HCT116 (cell line): ENCODE measurements at regions not wholly inside any gene's neighbourhood (a gene's known extent, or its start where the extent isn't known, plus 50 kb on each side); places are given as distances from the start of the nearest gene placed in this dataset.

Experiments used
- ATAC-seq: fragments of 200-7000 bp; cut with Tn5 transposase; 2 replicates; pipeline ENCODE4 v1.9.1; 2020; ENCODE audit warnings: mild to moderate bottlenecking, moderate library complexity
- BruUV-seq: library from RNA; stranded (reverse); fragments of 400-500 nt; replicated peaks from 2 replicates; lab custom pipeline; 2021; lab: Mats Ljungman, UMichigan
- CTCF ChIA-PET: fragments of 300-600 bp; sonication (Branson Sonifier 250); formaldehyde crosslinking; loops from one replicate; lab custom pipeline; 2021; ENCODE audit warnings: antibody characterized with exemption; lab: Charles Lee
- POLR2A ChIA-PET: fragments of 300-600, 350-600 bp; sonication (Branson Sonifier 250); formaldehyde crosslinking; loops from one replicate; lab custom pipeline; 2021; ENCODE audit warnings: antibody characterized with exemption; lab: Charles Lee
- RAD21 ChIA-PET, 2 experiments: fragments of 300-600 bp; sonication (Branson Sonifier 250); formaldehyde crosslinking; loops; one replicate each; lab custom pipeline; 2023; ENCODE audit warnings: low total read pairs in 2 of 2; ENCODE audit not compliant: uncharacterized antibody in 2 of 2, unreplicated experiment in 2 of 2, low non-redundant PET in 1 of 2; lab: Charles Lee
- DNase-seq: peaks from one replicate; pipeline ENCODE4 v3.0.0-alpha.2; 2010; ENCODE audit warnings: low read depth, low spot score
- H2AFZ ChIP-seq: fragments of 200-600 bp; shearing (Covaris generic), sonication (generic); 2 replicates; pipeline ENCODE4 v1.6.1; 2017; ENCODE audit warnings: low read depth, mixed run types, mixed read lengths, antibody characterized with exemption, low read length; ENCODE audit not compliant: poor library complexity, severe bottlenecking
- H3K27ac ChIP-seq: 2 replicates; pipeline ENCODE4 v1.5.1; 2012; ENCODE audit warnings: low read depth, low read length
- H3K27me3 ChIP-seq: fragments of 200-600 bp; sonication (generic); 2 replicates; pipeline ENCODE4 v1.6.1; 2016; ENCODE audit warnings: mixed run types, low read length, mixed read lengths; ENCODE audit not compliant: insufficient read depth
- H3K36me3 ChIP-seq, 2 experiments: fragments of 200-500 bp in 1 of 2; fragments of 200-600 bp in 1 of 2; sonication (Bioruptor generic) in 1 of 2; sonication (generic) in 1 of 2; 2 replicates each; pipeline versions ENCODE4 v1.5.1 to v1.6.1; 2014 to 2016; ENCODE audit warnings: low read length in 2 of 2, inconsistent platforms in 1 of 2, mixed read lengths in 1 of 2, mixed run types in 1 of 2; ENCODE audit not compliant: insufficient read depth in 2 of 2, control insufficient read depth in 1 of 2
- H3K4me1 ChIP-seq, 2 experiments: fragments of 200-600 bp in 1 of 2; sonication (generic) in 1 of 2; 2 replicates each; pipeline versions ENCODE4 v1.5.1 to v1.6.1; 2012 to 2017; ENCODE audit warnings: low read length in 2 of 2, inconsistent platforms in 1 of 2, mild to moderate bottlenecking in 1 of 2, mixed read lengths in 1 of 2, mixed run types in 1 of 2, moderate library complexity in 1 of 2; ENCODE audit not compliant: insufficient read depth in 2 of 2, control insufficient read depth in 1 of 2
- H3K4me2 ChIP-seq: fragments of 200-600 bp; sonication (generic); 2 replicates; pipeline ENCODE4 v1.6.1; 2017; ENCODE audit warnings: mixed run types, low read length, mixed read lengths
- H3K4me3 ChIP-seq, 2 experiments: fragments of 200-600 bp in 1 of 2; sonication (generic) in 1 of 2; replicated peaks in 1 of 2; 2 replicates each; pipeline ENCODE4 v1.5.1; 2011 to 2016; ENCODE audit warnings: low read length in 2 of 2, control low read depth in 1 of 2, low read depth in 1 of 2, mild to moderate bottlenecking in 1 of 2, mixed read lengths in 1 of 2, mixed run types in 1 of 2
- H3K79me2 ChIP-seq: fragments of 200-600 bp; sonication (generic); 2 replicates; pipeline ENCODE4 v1.6.1; 2017; ENCODE audit warnings: mild to moderate bottlenecking, mixed run types, low read length, moderate library complexity, mixed read lengths; ENCODE audit not compliant: insufficient read depth
- H3K9ac ChIP-seq: fragments of 200-600 bp; sonication (generic); 2 replicates; pipeline ENCODE4 v1.6.1; 2016; ENCODE audit warnings: low read length, mixed read lengths
- H3K9me2 ChIP-seq: fragments of 200-600 bp; sonication (generic), shearing (Covaris generic); 2 replicates; pipeline ENCODE4 v1.6.1; 2017; ENCODE audit warnings: mixed run types, mild to moderate bottlenecking, moderate library complexity; ENCODE audit not compliant: insufficient read depth
- H3K9me3 ChIP-seq, 2 experiments: fragments of 200-500 bp in 1 of 2; fragments of 200-600 bp in 1 of 2; sonication (Bioruptor generic) in 1 of 2; sonication (generic) in 1 of 2; 2 replicates each; pipeline ENCODE4 v1.6.1; 2014 to 2017; ENCODE audit warnings: low read length in 2 of 2, mixed read lengths in 2 of 2, inconsistent platforms in 1 of 2, low read depth in 1 of 2, mild to moderate bottlenecking in 1 of 2, mixed run types in 1 of 2, moderate library complexity in 1 of 2; ENCODE audit not compliant: control insufficient read depth in 1 of 2, insufficient read depth in 1 of 2
- H4K20me1 ChIP-seq: fragments of 200-600 bp; sonication (generic), shearing (Covaris generic); 2 replicates; pipeline ENCODE4 v1.6.1; 2017; ENCODE audit warnings: mixed run types, mild to moderate bottlenecking, moderate library complexity; ENCODE audit not compliant: insufficient read depth
- CEBPB ChIP-seq: IDR thresholded peaks from 2 replicates; pipeline ENCODE4 v1.6.1; 2012; ENCODE audit warnings: low read depth
- EZH2 ChIP-seq: fragments of 200-600 bp; sonication (generic); IDR thresholded peaks from 2 replicates; pipeline ENCODE4 v1.6.1; 2017; ENCODE audit warnings: antibody characterized with exemption, mixed run types
- EZH2phosphoT487 ChIP-seq: fragments of 200-600 bp; IDR thresholded peaks from 2 replicates; pipeline ENCODE4 v1.6.1; 2018; ENCODE audit warnings: antibody characterized with exemption, borderline replicate concordance
- POLR2A ChIP-seq: IDR thresholded peaks from 2 replicates; pipeline ENCODE4 v1.7.0; 2011; ENCODE audit warnings: borderline replicate concordance; ENCODE audit not compliant: insufficient read depth, insufficient read length; ENCODE audit errors: extremely low read depth
- POLR2AphosphoS5 ChIP-seq: IDR thresholded peaks from 2 replicates; pipeline ENCODE4 v1.6.1; 2011; ENCODE audit warnings: mild to moderate bottlenecking, low read depth, low read length, moderate library complexity
- RAD21 ChIP-seq: IDR thresholded peaks from 2 replicates; pipeline ENCODE4 v1.6.1; 2012; ENCODE audit warnings: low read depth, mild to moderate bottlenecking
- SIN3A ChIP-seq: IDR thresholded peaks from 2 replicates; pipeline ENCODE4 v1.6.1; 2012; ENCODE audit warnings: low read depth
- SP1 ChIP-seq: IDR thresholded peaks from 2 replicates; pipeline ENCODE4 v1.6.1; 2012; ENCODE audit warnings: low read depth
- SRF ChIP-seq: IDR thresholded peaks from 2 replicates; pipeline ENCODE4 v1.6.1; 2012; ENCODE audit warnings: low read depth
- TCF7L2 ChIP-seq: IDR thresholded peaks from 2 replicates; pipeline ENCODE4 v1.7.0; 2011; ENCODE audit warnings: borderline replicate concordance, inconsistent platforms; ENCODE audit not compliant: insufficient read depth, insufficient read length; ENCODE audit errors: extremely low read depth
- YY1 ChIP-seq: IDR thresholded peaks from 2 replicates; pipeline ENCODE4 v1.6.1; 2011; ENCODE audit warnings: low read length, low read depth, moderate library complexity, mild to moderate bottlenecking; ENCODE audit not compliant: insufficient replicate concordance; ENCODE audit errors: extremely low read depth
- ZNF274 ChIP-seq: fragments of 200-500 bp; sonication (Bioruptor generic); IDR thresholded peaks from 2 replicates; pipeline ENCODE4 v1.6.1; 2014; ENCODE audit warnings: mild to moderate bottlenecking, low read depth, low read length, inconsistent platforms
- intact Hi-C: fragments of 100-400 bp; cut with micrococcal nuclease; formaldehyde crosslinking; loops from 2 replicates; pipeline ENCODE4 v1.10.0; 2022
- TF ChIP-seq, protein P1 (sequence below), 3 experiments: fragments of 200-600 bp in 1 of 3; sonication (generic) in 1 of 3; IDR thresholded peaks in 2 of 3; conservative IDR thresholded peaks in 1 of 3; 2 replicates each; pipeline ENCODE4 v1.5.1; 2012 to 2017; ENCODE audit warnings: low read depth in 2 of 3, low read length in 2 of 3, antibody characterized with exemption in 1 of 3, borderline replicate concordance in 1 of 3, control low read depth in 1 of 3, mild to moderate bottlenecking in 1 of 3, mixed read lengths in 1 of 3, mixed run types in 1 of 3, moderate library complexity in 1 of 3; ENCODE audit not compliant: insufficient read depth in 1 of 3
- TF ChIP-seq, protein P2 (sequence below): IDR thresholded peaks from 2 replicates; pipeline ENCODE4 v1.6.1; 2012
- TF ChIP-seq, protein P3 (sequence below): IDR thresholded peaks from 2 replicates; pipeline ENCODE4 v1.6.1; 2012; ENCODE audit warnings: low read depth
- TF ChIP-seq, protein P4 (sequence below): IDR thresholded peaks from 2 replicates; pipeline ENCODE4 v1.6.1; 2012

DNA sequence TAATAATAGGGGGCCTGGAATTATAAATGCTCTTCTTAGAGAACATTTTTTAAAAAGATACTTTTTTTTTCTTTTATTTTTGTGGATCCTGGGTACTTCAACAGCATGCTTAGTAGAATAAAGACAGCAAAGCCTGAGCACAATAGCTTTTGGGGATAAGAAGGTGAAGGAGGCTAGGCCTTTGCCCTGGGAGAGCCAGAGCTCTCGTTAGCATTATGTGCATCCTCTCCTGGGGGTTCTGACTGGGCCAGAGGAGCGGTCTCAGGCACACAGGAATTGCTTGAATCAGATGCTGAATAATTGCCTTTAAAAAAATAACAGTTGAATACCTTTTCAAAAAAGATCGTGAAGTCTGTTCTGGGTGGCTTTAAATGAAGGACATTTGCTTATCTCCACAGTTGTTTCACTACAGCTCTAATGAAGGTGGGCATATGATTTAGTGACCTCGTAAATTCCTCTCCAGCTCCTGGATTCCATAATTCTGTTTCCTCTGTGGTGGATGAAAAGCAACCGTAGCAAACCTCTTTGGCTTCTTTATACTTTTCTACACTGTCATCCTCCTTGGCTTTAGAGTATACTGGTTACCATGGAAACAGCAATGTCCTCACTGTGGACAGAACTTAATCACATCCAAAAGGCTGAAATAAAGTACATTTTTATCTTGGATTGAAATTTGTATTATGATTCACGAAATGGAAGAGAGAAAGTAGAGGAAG is 133.8 kb downstream of the MAIP1 start:
- Histone ChIP-seq H2AFZ (no peak overlapping the region), H3K4me3 (no peak overlapping the region), H4K20me1 (no peaks in the 10 kb centered on the region), H3K79me2 (no peaks in the 10 kb centered on the region), H3K4me1 (no peaks in the 10 kb centered on the region), H3K27ac (no peak overlapping the region), H3K36me3 (no peaks in the 10 kb centered on the region), H3K9me2 (no peaks in the 10 kb centered on the region), H3K9me3 (no peaks in the 10 kb centered on the region), H3K4me2 (no peak overlapping the region), H3K9ac (no peak overlapping the region), H3K27me3 (no peaks in the 10 kb centered on the region)
- BruUV-seq: no TSS peak
- intact Hi-C loops: no loop called here
- CTCF ChIA-PET: no interaction called here
- no peak for TF ChIP-seq YY1
- TF ChIP-seq POLR2AphosphoS5: no peak
- TF ChIP-seq, protein P1, sequence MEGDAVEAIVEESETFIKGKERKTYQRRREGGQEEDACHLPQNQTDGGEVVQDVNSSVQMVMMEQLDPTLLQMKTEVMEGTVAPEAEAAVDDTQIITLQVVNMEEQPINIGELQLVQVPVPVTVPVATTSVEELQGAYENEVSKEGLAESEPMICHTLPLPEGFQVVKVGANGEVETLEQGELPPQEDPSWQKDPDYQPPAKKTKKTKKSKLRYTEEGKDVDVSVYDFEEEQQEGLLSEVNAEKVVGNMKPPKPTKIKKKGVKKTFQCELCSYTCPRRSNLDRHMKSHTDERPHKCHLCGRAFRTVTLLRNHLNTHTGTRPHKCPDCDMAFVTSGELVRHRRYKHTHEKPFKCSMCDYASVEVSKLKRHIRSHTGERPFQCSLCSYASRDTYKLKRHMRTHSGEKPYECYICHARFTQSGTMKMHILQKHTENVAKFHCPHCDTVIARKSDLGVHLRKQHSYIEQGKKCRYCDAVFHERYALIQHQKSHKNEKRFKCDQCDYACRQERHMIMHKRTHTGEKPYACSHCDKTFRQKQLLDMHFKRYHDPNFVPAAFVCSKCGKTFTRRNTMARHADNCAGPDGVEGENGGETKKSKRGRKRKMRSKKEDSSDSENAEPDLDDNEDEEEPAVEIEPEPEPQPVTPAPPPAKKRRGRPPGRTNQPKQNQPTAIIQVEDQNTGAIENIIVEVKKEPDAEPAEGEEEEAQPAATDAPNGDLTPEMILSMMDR (IDR thresholded peaks at IDR 0.05 in 2 of 3, conservative IDR thresholded peaks at IDR 0.05 in 1 of 3; ENCODE audit: borderline replicate concordance in 1 of 3, insufficient read depth in 1 of 3, low read depth in 2 of 3, low read length in 2 of 3): no peak
- TF ChIP-seq SIN3A: no peak
- TF ChIP-seq RAD21: no peak
- TF ChIP-seq POLR2A: no peak
- no peak for TF ChIP-seq SP1
- no peak for TF ChIP-seq EZH2
- TF ChIP-seq, protein P2, sequence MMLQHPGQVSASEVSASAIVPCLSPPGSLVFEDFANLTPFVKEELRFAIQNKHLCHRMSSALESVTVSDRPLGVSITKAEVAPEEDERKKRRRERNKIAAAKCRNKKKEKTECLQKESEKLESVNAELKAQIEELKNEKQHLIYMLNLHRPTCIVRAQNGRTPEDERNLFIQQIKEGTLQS: no peak
- TF ChIP-seq, protein P3, sequence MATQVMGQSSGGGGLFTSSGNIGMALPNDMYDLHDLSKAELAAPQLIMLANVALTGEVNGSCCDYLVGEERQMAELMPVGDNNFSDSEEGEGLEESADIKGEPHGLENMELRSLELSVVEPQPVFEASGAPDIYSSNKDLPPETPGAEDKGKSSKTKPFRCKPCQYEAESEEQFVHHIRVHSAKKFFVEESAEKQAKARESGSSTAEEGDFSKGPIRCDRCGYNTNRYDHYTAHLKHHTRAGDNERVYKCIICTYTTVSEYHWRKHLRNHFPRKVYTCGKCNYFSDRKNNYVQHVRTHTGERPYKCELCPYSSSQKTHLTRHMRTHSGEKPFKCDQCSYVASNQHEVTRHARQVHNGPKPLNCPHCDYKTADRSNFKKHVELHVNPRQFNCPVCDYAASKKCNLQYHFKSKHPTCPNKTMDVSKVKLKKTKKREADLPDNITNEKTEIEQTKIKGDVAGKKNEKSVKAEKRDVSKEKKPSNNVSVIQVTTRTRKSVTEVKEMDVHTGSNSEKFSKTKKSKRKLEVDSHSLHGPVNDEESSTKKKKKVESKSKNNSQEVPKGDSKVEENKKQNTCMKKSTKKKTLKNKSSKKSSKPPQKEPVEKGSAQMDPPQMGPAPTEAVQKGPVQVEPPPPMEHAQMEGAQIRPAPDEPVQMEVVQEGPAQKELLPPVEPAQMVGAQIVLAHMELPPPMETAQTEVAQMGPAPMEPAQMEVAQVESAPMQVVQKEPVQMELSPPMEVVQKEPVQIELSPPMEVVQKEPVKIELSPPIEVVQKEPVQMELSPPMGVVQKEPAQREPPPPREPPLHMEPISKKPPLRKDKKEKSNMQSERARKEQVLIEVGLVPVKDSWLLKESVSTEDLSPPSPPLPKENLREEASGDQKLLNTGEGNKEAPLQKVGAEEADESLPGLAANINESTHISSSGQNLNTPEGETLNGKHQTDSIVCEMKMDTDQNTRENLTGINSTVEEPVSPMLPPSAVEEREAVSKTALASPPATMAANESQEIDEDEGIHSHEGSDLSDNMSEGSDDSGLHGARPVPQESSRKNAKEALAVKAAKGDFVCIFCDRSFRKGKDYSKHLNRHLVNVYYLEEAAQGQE: no peak
- no peak for TF ChIP-seq ZNF274
- TF ChIP-seq TCF7L2: no peak
- TF ChIP-seq EZH2phosphoT487: no peak
- TF ChIP-seq, protein P4, sequence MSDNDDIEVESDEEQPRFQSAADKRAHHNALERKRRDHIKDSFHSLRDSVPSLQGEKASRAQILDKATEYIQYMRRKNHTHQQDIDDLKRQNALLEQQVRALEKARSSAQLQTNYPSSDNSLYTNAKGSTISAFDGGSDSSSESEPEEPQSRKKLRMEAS: no peak
- TF ChIP-seq SRF: no peak
- no peak for TF ChIP-seq CEBPB
- RAD21 ChIA-PET: no interaction called here
- POLR2A ChIA-PET: no interaction called here
- no peak for DNase-seq
- no peak for ATAC-seq
